ENCODE measurements at regions not wholly inside any gene's neighbourhood (a gene's known extent, or its start where the extent isn't known, plus 50 kb on each side); places are given as distances from the start of the nearest gene placed in this dataset.
"Not testable (repeated sequence)": the region's sequence is repeated elsewhere in the genome, so short reads cannot be mapped to it uniquely, and the experiment has no call there.

GRCh38 chr5:15096686-15097085 lies 225.1 kb upstream of the ANKH start:
- not testable (repeated sequence) for DNase-seq (ENCODE audit: low spot score)

DNA sequence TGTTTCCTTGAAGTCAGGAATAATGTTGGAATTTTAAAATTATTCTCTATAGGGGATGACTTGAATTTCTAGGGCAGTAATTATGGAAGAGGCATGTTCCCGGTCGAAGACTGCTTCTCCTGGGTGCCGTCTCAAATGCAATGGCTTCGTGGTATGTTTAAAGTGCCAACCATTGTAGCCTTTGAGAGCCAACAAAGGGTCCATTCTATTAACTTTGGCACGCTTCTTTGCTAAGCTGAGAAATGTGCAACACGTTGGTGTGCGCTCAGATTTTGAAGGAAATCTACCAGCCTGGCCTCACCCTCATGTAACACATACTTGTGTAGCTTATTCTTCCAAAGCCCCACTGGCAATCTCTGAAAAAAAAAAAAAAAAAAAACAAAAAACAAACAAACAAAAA lies 221.2 kb upstream of the ANKH start:
- peak; percentile 6 for DNase-seq (ENCODE audit: low spot score)

- DNase-seq (ENCODE audit: low spot score): no peak
Measured at GRCh38 chr5:15085671-15086070, 214.1 kb upstream of the ANKH start.

DNA sequence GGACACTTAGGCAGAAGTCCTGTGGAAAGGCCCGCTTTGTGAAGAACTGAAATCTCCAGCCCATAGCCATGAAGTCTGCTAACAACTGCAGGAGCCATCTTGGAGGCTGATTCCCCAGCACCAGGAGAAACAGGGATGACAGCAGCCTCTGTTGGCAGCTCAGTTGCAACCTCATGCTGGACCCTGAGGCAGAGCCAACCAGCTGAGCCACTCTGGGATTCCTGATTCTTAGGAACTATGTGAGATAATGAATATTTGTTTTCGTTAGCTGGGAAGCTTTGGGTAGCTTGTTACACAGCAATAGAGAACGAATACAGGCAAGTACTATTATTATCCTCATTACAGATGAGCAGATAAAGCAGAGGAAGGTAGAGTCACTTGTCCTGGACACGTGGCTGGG lies 210.5 kb upstream of the ANKH start:
- no peak for DNase-seq (ENCODE audit: low spot score)

GRCh38 chr5:15080219-15080618 lies 208.6 kb upstream of the ANKH start:
- DNase-seq (ENCODE audit: low spot score): no peak

GRCh38 chr5:15079566-15079965 lies 208.0 kb upstream of the ANKH start:
- DNase-seq (ENCODE audit: low spot score): no peak

DNA sequence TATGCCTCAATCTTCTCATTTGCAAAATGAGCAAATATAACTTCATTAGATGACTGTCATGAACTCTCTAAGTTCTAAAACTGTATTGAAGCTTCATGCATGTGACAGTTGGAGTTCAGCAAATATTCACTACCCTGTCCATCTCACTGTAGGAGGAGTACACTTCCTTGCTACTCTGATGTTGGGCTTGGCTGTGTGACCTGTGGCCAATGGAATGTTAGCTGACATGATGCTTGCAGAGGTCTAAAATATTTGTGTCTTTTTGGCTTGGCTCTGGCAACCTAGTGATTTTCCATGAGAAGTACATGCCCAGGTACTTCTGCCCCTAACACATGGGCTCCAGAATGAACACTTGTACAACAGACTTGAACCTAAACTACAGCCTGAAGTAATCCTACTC lies 203.1 kb upstream of the ANKH start:
- no peak for DNase-seq (ENCODE audit: low spot score)

DNA sequence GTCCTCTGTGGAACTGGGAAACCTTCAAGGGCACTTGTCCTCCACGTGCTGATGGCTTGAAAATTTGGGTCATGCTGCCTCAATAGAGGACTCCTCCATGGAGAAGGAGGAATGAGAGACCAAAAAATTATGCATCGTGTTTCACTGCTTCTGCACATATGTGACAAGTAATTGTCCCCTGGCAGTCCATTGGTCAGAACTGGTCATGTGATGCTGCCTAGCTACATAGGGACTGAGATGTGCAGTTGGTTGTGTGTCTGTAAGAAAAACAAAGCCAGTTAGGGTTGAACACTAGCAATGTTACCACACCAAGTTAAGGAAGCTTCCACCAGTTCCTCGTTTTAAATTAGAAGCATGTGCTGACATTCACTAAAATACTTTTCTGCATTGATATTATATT lies 201.9 kb upstream of the ANKH start:
- DNase-seq (ENCODE audit: low spot score): no peak

GRCh38 chr5:15070907-15071306 lies 199.3 kb upstream of the ANKH start:
- DNase-seq (ENCODE audit: low spot score): no peak

GRCh38 chr5:15069407-15069905 lies 197.9 kb upstream of the ANKH start:
- no peak for DNase-seq (ENCODE audit: low spot score)

DNA sequence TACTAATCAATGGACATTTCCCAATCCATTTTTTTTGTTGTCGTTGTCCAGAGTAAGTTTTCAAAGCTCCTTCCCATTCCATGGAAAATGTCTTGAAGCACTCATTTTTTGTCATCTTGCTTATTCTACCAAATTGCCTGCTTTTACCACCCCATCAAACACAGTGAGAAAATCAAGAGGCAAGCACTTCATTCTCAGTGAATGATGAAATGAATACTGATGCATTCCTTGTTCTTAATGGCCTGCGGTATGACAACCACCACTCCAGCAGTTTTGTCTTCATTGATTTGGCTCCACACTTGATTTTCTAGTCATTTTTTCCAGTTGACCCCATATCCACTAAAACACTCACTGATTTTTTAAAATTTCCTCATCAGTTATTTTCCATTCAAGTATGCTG lies 193.5 kb upstream of the ANKH start:
- DNase-seq (ENCODE audit: low spot score): no peak

GRCh38 chr5:15064396-15064795 lies 192.8 kb upstream of the ANKH start:
- DNase-seq (ENCODE audit: low spot score): no peak

DNA sequence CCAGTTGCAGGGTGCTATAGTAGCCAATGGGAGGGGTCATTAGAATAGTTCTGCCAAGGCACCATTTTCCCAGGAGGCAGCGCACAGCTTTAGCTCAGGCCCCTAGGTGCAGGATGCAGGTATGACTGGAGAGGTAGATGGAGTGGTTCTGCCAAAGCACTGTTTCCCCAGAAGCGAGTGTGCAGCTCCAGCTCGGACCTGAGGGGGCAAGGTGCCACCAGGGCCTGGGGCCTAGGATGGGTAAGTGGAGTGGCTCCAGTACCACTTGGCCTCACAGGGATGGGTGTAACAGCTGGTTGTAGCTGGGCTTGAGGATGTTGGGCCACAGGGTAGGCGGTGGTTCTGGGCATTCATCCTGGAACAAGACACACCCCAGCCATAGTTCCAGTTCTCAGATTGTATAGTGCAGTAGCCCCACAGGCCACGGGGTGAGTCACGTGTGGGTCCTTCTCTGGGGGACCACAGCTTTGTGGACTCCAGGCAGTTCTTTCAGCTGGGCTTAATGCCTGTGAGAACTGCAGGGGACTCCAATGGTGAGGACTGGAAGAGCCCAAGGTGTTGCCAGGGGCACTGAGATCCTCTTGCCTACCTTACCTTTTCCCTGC lies 185.5 kb upstream of the ANKH start:
- DNase-seq (ENCODE audit: low spot score): no peak

DNA sequence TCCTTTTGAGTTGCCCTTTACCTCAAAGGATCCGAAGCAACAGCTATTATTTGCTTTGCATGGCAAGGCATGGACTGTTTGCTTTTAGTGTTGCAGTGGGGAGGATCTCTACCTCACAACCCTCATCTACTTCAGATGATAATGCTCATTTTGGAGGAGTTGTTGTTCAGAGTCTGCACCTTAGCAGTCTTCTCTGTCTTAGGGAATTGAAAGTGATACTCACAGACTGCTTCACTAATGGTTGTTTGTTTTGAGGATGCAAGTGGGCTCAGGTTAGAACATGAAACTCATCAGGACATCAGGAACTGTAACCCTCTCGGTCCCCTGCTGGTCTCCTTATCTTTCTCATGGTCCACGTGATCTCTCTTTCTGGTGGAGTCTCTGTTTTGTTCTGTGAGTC lies 172.9 kb upstream of the ANKH start:
- no peak for DNase-seq (ENCODE audit: low spot score)

DNA sequence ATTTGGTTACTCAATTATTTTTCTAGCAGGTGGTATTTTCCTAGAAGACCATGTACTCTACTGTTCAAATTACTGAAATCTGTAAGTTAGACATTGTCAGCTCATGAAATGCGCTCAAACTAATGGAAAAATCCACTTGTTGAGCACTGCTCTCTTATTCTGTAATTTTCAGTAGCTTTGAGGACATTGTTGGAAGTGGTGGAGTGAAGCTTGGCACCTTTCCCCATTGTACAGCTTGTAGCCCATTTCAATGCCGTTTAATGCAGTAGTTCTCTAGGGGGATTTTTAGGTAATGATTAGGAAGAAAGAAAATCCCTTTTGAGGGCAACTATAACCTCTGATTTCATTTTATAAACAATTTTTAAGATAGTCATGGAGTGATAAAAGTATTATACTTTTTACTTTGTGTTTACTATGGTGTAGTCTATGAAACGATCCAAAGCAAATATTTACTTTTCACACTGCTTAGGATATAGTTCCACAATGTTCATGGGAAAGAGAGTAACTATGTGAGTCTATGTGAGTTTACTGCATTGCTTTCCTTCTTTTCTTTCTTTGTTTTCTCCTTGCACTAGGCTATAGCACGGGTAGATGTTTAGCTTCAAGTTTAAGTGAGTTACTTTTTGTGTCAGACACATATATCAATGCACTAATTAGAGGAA lies 165.8 kb upstream of the ANKH start:
- DNase-seq (ENCODE audit: low spot score): no peak

DNA sequence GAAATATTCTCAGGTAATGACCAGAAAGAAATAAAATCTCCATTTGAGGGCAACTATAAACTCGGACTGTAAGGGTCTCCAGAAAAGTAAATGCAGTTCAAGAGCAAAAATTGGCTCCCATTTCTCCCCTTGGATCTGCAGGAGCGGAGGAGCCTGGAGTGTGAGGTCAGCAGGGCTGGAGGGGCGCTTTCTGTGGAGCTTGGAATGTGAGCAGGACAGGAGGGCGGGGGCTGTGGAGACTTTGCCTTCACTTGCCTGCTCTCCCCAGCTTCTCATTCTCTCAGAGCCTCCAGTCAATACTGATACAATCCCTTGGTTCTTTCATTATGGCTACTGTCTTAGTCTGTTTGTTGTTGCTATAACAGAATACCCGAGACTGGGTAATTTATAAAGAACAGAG lies 162.8 kb upstream of the ANKH start:
- DNase-seq (ENCODE audit: low spot score): no peak

DNA sequence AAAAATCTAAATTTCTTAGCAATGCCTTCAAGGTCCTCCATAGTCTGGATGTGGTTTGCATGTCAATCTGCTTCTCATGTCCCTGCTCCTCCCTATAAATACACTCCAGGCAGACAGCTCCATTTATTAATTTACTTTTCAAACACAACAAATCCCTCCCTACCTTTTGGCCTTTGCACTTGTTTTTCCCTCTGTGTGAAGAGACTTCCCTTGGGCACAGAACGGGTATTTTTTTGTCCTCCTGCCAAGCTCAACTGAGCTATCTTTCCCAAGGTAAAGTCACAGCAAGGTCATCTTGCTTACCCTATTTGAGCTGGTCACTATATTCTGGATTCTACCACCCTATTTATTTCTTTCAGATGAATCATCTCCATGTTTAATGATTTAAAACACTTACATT lies 159.6 kb upstream of the ANKH start:
- DNase-seq (ENCODE audit: low spot score): no peak

DNA sequence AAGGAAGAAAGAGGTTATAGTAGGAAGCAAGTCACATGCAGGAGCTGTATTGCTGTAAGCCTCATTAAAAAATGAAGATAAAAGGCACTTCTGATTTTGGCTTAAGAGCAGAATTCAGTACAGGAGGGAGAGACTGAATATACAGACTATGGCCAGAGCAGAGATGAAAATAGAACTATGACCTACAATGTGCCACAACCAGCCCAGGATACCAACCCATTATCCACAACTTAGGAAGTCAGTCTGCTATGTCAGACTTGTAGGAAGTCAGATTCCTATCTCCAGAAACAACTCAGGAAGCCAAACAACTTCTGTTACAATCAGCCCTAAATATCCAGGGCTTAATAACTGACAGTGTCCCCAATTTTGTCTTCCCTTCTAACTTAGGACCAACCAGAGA lies 156.2 kb upstream of the ANKH start:
- DNase-seq (ENCODE audit: low spot score): no peak

DNA sequence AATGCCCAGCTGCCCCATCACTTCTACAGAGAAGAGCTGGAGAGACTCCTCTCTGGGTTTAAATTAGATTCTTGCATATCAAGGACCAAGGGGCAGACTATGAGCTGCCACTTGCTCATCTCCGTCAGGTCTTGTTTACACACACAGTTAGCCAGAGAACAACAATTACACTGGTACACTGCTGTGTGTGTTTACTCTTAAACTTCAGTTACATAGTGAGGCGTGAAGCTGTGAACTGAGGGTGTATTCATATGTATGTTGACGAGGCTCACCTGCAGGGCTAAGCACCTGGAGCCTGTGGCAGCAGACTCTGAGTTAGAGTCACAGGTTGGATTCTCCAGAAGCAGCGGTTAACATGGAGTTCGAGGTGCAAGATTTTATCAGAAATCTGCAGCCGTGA lies 155.4 kb upstream of the ANKH start:
- no peak for DNase-seq (ENCODE audit: low spot score)

DNA sequence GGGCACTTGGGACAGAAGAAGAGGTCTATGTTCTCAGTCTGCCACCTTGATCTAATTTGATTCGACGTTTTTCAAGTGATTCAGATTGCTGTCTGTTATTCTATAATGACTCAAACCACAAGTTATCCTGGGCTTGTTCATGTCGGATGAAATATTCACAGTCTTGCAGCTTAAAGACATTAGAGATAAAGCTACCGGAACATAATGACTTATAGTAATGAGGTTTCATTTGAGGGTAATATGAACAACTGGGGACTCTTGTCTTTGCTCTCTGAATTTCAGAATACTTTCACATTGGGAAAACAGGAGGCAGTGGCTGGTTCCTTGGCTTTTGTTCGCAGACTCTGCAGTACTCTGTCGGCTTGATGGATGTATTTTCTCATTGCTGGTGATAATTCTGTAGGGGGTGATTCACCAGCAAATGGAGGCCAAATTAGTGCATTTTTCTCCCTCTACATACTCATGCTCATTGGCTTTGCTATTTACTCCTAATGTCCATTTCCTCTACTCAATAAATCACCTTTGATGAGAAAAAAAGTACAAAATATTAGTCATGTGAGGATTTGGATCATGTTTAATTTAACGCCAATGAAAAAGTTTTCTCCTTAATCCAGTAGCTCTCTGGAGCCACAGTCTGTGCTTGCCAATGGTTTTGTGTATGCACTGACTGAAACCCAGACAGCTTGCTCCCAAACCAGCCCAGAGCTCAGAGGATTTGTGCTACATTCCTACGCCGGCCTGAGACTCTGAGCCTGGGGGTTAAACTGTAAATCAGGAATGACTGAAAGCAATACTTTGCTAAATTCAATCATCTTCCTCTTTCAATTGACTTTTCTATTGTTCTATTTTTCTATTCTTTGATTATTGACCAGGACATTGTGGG lies 154.7 kb upstream of the ANKH start:
- DNase-seq (ENCODE audit: low spot score): no peak

- no peak for DNase-seq (ENCODE audit: low spot score)
Measured at GRCh38 chr5:15023846-15024245, 152.3 kb upstream of the ANKH start.

DNA sequence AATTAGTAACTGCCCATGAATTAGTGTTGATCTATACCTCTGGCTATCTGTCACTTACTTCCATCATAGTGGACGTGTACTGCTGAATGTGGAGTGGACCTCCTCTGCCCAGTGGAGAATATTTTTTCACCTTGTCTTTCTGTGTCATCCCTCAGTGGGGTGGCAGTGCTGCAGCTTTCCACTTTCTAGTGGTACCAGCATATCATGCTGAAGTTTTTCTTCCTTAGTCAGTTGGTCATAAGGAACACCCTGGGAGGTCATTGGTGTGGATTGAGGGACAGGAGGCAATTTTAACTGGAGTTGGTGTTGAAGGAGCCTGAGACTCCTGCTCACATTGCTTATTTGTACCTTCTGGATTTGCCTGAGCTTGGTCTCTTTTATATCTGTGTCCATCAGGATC lies 151.7 kb upstream of the ANKH start:
- DNase-seq (ENCODE audit: low spot score): no peak
